ENCODE measurements at regions not wholly inside any gene's neighbourhood (a gene's known extent, or its start where the extent isn't known, plus 50 kb on each side); places are given as distances from the start of the nearest gene placed in this dataset.

GRCh38 chr10:108840944-108841343 lies 1082.4 kb downstream of the XPNPEP1 start:
- no peaks in the 10 kb centered on the region for H3K36me3 Mint-ChIP-seq
- H3K4me3 Mint-ChIP-seq = no peak overlapping the region
- H3K4me1 Mint-ChIP-seq (ENCODE audit: unreplicated experiment) = no peaks in the 10 kb centered on the region
- H3K27me3 Mint-ChIP-seq = peaks cover 4% of the 10 kb centered on the region
- TF ChIP-seq CTCF (conservative IDR thresholded peaks at IDR 0.05) = no peak
- H3K27ac Mint-ChIP-seq = no peak overlapping the region
- no peaks in the 10 kb centered on the region for H3K9me3 Mint-ChIP-seq
- no peak for DNase-seq (ENCODE audit: extremely low spot score, unreplicated experiment)

GRCh38 chr10:108836362-108836761 lies 1086.9 kb downstream of the XPNPEP1 start:
- Mint-ChIP-seq H3K9me3 (no peaks in the 10 kb centered on the region), H3K27me3 (peaks cover 4% of the 10 kb centered on the region), H3K4me1 (ENCODE audit: unreplicated experiment) (no peaks in the 10 kb centered on the region), H3K27ac (no peak overlapping the region), H3K36me3 (no peaks in the 10 kb centered on the region), H3K4me3 (no peak overlapping the region)
- no peak for TF ChIP-seq CTCF (conservative IDR thresholded peaks at IDR 0.05)
- no peak for DNase-seq (ENCODE audit: extremely low spot score, unreplicated experiment)

GRCh38 chr10:108822026-108822425 lies 1101.3 kb downstream of the XPNPEP1 start:
- no peaks in the 10 kb centered on the region for H3K27me3 Mint-ChIP-seq
- no peak for DNase-seq (ENCODE audit: extremely low spot score, unreplicated experiment)
- no peak overlapping the region for H3K4me3 Mint-ChIP-seq
- H3K4me1 Mint-ChIP-seq (ENCODE audit: unreplicated experiment) = peaks cover 6% of the 10 kb centered on the region
- no peaks in the 10 kb centered on the region for H3K36me3 Mint-ChIP-seq
- H3K9me3 Mint-ChIP-seq = no peaks in the 10 kb centered on the region
- no peak overlapping the region for H3K27ac Mint-ChIP-seq
- no peak for TF ChIP-seq CTCF (conservative IDR thresholded peaks at IDR 0.05)

GRCh38 chr10:108819302-108819701 lies 1104.0 kb downstream of the XPNPEP1 start:
- no peak for TF ChIP-seq CTCF (conservative IDR thresholded peaks at IDR 0.05)
- Mint-ChIP-seq H3K36me3 (no peaks in the 10 kb centered on the region), H3K9me3 (no peaks in the 10 kb centered on the region), H3K4me3 (no peak overlapping the region), H3K27me3 (no peaks in the 10 kb centered on the region), H3K27ac (no peak overlapping the region), H3K4me1 (ENCODE audit: unreplicated experiment) (peaks cover 6% of the 10 kb centered on the region)
- no peak for DNase-seq (ENCODE audit: extremely low spot score, unreplicated experiment)

- H3K4me3 Mint-ChIP-seq = no peak overlapping the region
- no peaks in the 10 kb centered on the region for H3K27me3 Mint-ChIP-seq
- H3K4me1 Mint-ChIP-seq (ENCODE audit: unreplicated experiment) = peaks cover 6% of the 10 kb centered on the region
- no peak for TF ChIP-seq CTCF (conservative IDR thresholded peaks at IDR 0.05)
- H3K27ac Mint-ChIP-seq = no peak overlapping the region
- no peak for DNase-seq (ENCODE audit: extremely low spot score, unreplicated experiment)
- no peaks in the 10 kb centered on the region for H3K9me3 Mint-ChIP-seq
- H3K36me3 Mint-ChIP-seq = no peaks in the 10 kb centered on the region
Observed at GRCh38 chr10:108817584-108817983, 1105.7 kb downstream of the XPNPEP1 start.

- no peaks in the 10 kb centered on the region for H3K27me3 Mint-ChIP-seq
- DNase-seq (ENCODE audit: extremely low spot score, unreplicated experiment) = no peak
- peaks cover 2% of the 10 kb centered on the region for H3K4me1 Mint-ChIP-seq (ENCODE audit: unreplicated experiment)
- no peak for TF ChIP-seq CTCF (conservative IDR thresholded peaks at IDR 0.05)
- H3K36me3 Mint-ChIP-seq = no peaks in the 10 kb centered on the region
- H3K9me3 Mint-ChIP-seq = no peaks in the 10 kb centered on the region
- H3K27ac Mint-ChIP-seq = no peak overlapping the region
- H3K4me3 Mint-ChIP-seq = no peak overlapping the region
Observed at GRCh38 chr10:108817135-108817534, 1106.2 kb downstream of the XPNPEP1 start.

All from type B pancreatic cell (in vitro differentiated cells).